GM18870 (cell line): ENCODE measurements at regions not wholly inside any gene's neighbourhood (a gene's known extent, or its start where the extent isn't known, plus 50 kb on each side); places are given as distances from the start of the nearest gene placed in this dataset.
"Not testable (repeated sequence)": the region's sequence is repeated elsewhere in the genome, so short reads cannot be mapped to it uniquely, and the experiment has no call there.

ENCODE experiments used
- ATAC-seq: cut with Tn5 transposase; IDR thresholded peaks from one replicate; pipeline ENCODE4 v1.9.1; 2021; ENCODE audit warnings: moderate library complexity; ENCODE audit not compliant: unreplicated experiment

GRCh38 chr4:4670869-4671268 lies 129.0 kb upstream of the STX18 start:
- ATAC-seq, result no peak

GRCh38 chr4:4668355-4669210 lies 126.7 kb upstream of the STX18 start:
- ATAC-seq, result no peak

- no peak for ATAC-seq
Measured at GRCh38 chr4:4667622-4668081, 125.8 kb upstream of the STX18 start.

GRCh38 chr4:4666693-4667621 lies 125.1 kb upstream of the STX18 start:
- ATAC-seq, result no peak

GRCh38 chr4:4666187-4666586 lies 124.3 kb upstream of the STX18 start:
- no peak for ATAC-seq

GRCh38 chr4:4664234-4664633 lies 122.4 kb upstream of the STX18 start:
- ATAC-seq, result no peak

- no peak for ATAC-seq
Measured at GRCh38 chr4:4663028-4663427, 121.2 kb upstream of the STX18 start.

GRCh38 chr4:4662230-4662629 lies 120.4 kb upstream of the STX18 start:
- ATAC-seq, result no peak

- no peak for ATAC-seq
Measured at GRCh38 chr4:4659871-4660651, 118.2 kb upstream of the STX18 start.

GRCh38 chr4:4658052-4658451 lies 116.2 kb upstream of the STX18 start:
- ATAC-seq, result no peak

GRCh38 chr4:4656977-4657376 lies 115.1 kb upstream of the STX18 start:
- ATAC-seq, result no peak

GRCh38 chr4:4655901-4656300 lies 114.1 kb upstream of the STX18 start:
- no peak for ATAC-seq

GRCh38 chr4:4655011-4655410 lies 113.2 kb upstream of the STX18 start:
- ATAC-seq, result no peak

GRCh38 chr4:4651811-4652755 lies 110.2 kb upstream of the STX18 start:
- no peak for ATAC-seq

GRCh38 chr4:4647041-4647440 lies 105.2 kb upstream of the STX18 start:
- ATAC-seq, result no peak

- ATAC-seq, result no peak
Measured at GRCh38 chr4:4645743-4646142, 103.9 kb upstream of the STX18 start.

GRCh38 chr4:4644277-4644676 lies 102.4 kb upstream of the STX18 start:
- ATAC-seq, result not testable (repeated sequence)

- not testable (repeated sequence) for ATAC-seq
Measured at GRCh38 chr4:4643743-4644142, 101.9 kb upstream of the STX18 start.

GRCh38 chr4:4643306-4643705 lies 101.5 kb upstream of the STX18 start:
- no peak for ATAC-seq

GRCh38 chr4:4642496-4643000 lies 100.7 kb upstream of the STX18 start:
- ATAC-seq, result no peak
